ENCODE measurements at regions not wholly inside any gene's neighbourhood (a gene's known extent, or its start where the extent isn't known, plus 50 kb on each side); places are given as distances from the start of the nearest gene placed in this dataset.

DNA sequence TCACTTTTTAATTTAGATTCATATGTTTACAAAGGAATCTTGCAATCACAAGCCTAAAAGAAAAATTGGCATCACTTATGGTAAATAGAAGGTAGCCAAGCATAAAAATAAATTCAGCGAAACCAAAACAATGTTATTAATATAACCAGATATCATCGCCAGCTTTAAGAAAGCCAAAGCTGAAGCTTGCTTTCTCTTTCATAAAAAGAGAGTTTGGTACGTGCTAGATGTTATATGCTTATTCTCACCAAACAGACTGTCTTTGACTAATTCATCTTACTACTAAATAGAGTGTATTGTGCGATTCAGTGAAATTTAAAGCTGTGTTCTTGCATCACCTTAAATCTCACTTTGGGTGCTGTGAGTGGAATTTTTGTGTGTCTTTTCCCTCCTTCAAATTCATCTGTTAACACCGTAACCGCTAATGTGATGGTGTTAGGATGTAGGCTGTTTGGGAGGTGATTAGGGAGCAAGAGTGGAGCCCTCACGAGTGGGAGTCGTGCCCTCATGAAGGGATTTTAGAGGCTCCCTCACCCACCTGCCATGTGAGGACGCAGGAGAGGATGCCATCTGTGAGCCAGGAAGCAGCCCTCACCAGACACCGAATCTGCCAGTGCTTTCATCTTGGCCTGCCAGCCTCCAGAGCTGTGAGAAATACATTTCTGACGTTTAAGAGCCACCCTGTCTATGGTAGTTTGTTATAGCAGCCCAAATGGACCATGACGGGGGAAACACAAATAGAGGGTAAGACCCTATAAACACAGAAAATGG, 134.1 kb upstream of the TMEM45B start:
- TF ChIP-seq POLR2A (IDR thresholded peaks at IDR 0.05): no peak
- no peak for TF ChIP-seq EP300 (IDR thresholded peaks at IDR 0.05)

All from tibial nerve (tissue), 3 donors.